KMS-11 (cell line): ENCODE measurements at regions not wholly inside any gene's neighbourhood (a gene's known extent, or its start where the extent isn't known, plus 50 kb on each side); places are given as distances from the start of the nearest gene placed in this dataset.

Source experiments
- H2AFZ ChIP-seq: fragments of 200-600 bp; sonication (generic); 2 replicates; pipeline ENCODE4 v1.6.1; 2016; ENCODE audit warnings: antibody characterized with exemption, mixed run types, low read depth
- H3K27ac ChIP-seq: fragments of 200-600 bp; sonication (generic); 2 replicates; pipeline ENCODE4 v1.6.1; 2016; ENCODE audit warnings: mild to moderate bottlenecking, mixed run types
- H3K27me3 ChIP-seq: fragments of 200-600 bp; sonication (generic); 2 replicates; pipeline ENCODE4 v1.6.1; 2017; ENCODE audit warnings: mild to moderate bottlenecking, low read depth, mixed run types, moderate library complexity; ENCODE audit not compliant: insufficient read depth
- H3K36me3 ChIP-seq: fragments of 200-600 bp; sonication (generic); 2 replicates; pipeline ENCODE4 v1.6.1; 2017; ENCODE audit warnings: mild to moderate bottlenecking, mixed run types; ENCODE audit not compliant: insufficient read depth
- H3K4me1 ChIP-seq: fragments of 200-600 bp; sonication (generic); 2 replicates; pipeline ENCODE4 v1.6.1; 2016; ENCODE audit warnings: mild to moderate bottlenecking, low read depth, mixed run types; ENCODE audit not compliant: poor library complexity, severe bottlenecking
- H3K4me2 ChIP-seq: fragments of 200-600 bp; sonication (generic); 2 replicates; pipeline ENCODE4 v1.7.0; 2016; ENCODE audit warnings: mild to moderate bottlenecking, mixed run types
- H3K4me3 ChIP-seq: fragments of 200-600 bp; sonication (generic); IDR thresholded peaks from 2 replicates; pipeline ENCODE4 v1.6.1; 2017; ENCODE audit warnings: low read depth, low read length, mixed read lengths; ENCODE audit not compliant: insufficient read depth
- H3K79me2 ChIP-seq: fragments of 200-600 bp; sonication (generic); 2 replicates; pipeline ENCODE4 v1.6.1; 2016; ENCODE audit warnings: low read depth, mixed run types; ENCODE audit not compliant: insufficient read depth
- H3K9ac ChIP-seq: fragments of 200-600 bp; sonication (generic); 2 replicates; pipeline ENCODE4 v1.6.1; 2016; ENCODE audit warnings: mild to moderate bottlenecking, mixed run types
- H4K20me1 ChIP-seq: fragments of 200-600 bp; sonication (generic); 2 replicates; pipeline ENCODE4 v1.6.1; 2016; ENCODE audit warnings: mild to moderate bottlenecking, mixed run types; ENCODE audit not compliant: insufficient read depth
- TF ChIP-seq, protein P1 (sequence below): fragments of 200-600 bp; sonication (generic); conservative IDR thresholded peaks from 2 replicates; pipeline ENCODE4 v1.6.1; 2017; ENCODE audit warnings: low read depth, mild to moderate bottlenecking, antibody characterized with exemption, low read length, moderate library complexity, mixed read lengths

DNA sequence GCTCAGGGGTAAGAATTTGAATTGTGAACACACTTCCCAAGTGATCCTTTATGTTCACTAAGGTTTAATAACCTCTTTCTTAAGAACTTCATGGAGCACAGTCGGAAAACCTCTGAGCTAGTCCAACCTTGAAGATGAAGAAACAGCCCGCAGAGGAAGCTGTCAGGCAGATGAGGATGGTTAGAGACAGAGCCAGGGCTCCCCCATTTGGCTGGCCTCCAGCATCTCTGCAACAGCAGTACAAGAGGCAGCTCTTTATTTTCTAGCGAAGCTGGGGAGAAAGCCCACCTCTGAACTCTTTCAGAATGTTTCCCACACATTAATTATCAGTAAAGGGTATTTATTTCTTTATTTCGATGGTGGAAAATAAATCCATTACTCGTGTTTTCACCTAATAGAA, 350.8 kb downstream of the DMRT2 start:
- Histone ChIP-seq H2AFZ (no peak overlapping the region), H3K4me3 (no peak overlapping the region), H3K27me3 (no peaks in the 10 kb centered on the region)

DNA sequence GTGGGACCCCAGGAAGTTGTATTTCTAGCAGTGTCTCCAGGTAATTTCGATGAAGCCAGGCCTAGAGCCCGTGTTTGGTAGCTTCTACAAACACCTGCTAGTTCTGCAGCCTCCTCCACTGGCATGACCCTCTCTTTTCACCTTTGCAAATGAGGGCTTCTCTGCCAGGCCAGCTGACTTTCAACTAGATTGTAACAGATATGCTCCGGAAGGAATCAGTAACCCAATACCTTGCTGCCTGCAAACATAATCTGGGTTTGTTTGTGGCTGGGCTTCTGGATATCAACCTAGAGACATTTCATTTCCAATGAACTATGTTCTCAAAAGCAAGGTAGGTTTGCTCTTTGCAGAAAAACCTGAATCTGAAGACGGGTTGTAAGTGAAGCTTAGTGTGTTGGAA, 354.8 kb downstream of the DMRT2 start:
- H3K27ac ChIP-seq: no peak overlapping the region
- H3K9ac ChIP-seq: no peak overlapping the region
- H3K27me3 ChIP-seq: no peaks in the 10 kb centered on the region
- no peaks in the 10 kb centered on the region for H3K79me2 ChIP-seq
- no peaks in the 10 kb centered on the region for H3K4me1 ChIP-seq
- H3K36me3 ChIP-seq: no peaks in the 10 kb centered on the region
- H2AFZ ChIP-seq: no peak overlapping the region
- H3K4me2 ChIP-seq: no peak overlapping the region
- TF ChIP-seq, protein P1, sequence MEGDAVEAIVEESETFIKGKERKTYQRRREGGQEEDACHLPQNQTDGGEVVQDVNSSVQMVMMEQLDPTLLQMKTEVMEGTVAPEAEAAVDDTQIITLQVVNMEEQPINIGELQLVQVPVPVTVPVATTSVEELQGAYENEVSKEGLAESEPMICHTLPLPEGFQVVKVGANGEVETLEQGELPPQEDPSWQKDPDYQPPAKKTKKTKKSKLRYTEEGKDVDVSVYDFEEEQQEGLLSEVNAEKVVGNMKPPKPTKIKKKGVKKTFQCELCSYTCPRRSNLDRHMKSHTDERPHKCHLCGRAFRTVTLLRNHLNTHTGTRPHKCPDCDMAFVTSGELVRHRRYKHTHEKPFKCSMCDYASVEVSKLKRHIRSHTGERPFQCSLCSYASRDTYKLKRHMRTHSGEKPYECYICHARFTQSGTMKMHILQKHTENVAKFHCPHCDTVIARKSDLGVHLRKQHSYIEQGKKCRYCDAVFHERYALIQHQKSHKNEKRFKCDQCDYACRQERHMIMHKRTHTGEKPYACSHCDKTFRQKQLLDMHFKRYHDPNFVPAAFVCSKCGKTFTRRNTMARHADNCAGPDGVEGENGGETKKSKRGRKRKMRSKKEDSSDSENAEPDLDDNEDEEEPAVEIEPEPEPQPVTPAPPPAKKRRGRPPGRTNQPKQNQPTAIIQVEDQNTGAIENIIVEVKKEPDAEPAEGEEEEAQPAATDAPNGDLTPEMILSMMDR: no peak
- H3K4me3 ChIP-seq: no peak overlapping the region
- H4K20me1 ChIP-seq: no peaks in the 10 kb centered on the region

More for the DNA sequence above, 350.8 kb downstream of the DMRT2 start:
- no peaks in the 10 kb centered on the region for H4K20me1 ChIP-seq
- TF ChIP-seq, protein P1: no peak
- H3K4me2 ChIP-seq: no peak overlapping the region
- no peaks in the 10 kb centered on the region for H3K79me2 ChIP-seq
- no peaks in the 10 kb centered on the region for H3K36me3 ChIP-seq
- H3K4me1 ChIP-seq: no peaks in the 10 kb centered on the region
- H3K27ac ChIP-seq: no peak overlapping the region
- H3K9ac ChIP-seq: no peak overlapping the region

DNA sequence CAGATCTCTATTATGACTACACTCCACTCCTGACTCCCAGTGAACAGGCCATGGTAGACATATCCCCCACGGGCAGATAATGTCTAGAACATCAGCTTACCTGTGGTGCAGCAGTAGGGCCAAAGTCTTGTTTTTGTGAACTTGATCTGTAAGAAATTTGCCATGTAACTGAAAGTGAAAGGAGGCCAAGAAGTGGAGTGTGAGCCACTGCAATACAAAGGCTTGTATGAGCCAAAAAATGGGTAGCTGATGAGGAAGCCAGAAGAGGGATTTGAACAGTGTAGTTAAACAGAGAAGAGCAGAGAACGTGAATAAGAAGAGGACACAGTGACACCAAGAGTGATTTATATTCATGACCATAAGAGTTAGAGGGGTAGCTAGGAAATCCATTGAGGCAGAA, 361.7 kb downstream of the DMRT2 start:
- H3K4me3 ChIP-seq: no peak overlapping the region
- H3K9ac ChIP-seq: no peak overlapping the region
- TF ChIP-seq, protein P1: no peak
- no peak overlapping the region for H3K27ac ChIP-seq
- H3K79me2 ChIP-seq: no peaks in the 10 kb centered on the region
- no peaks in the 10 kb centered on the region for H4K20me1 ChIP-seq
- H3K4me1 ChIP-seq: no peaks in the 10 kb centered on the region
- no peak overlapping the region for H3K4me2 ChIP-seq
- no peak overlapping the region for H2AFZ ChIP-seq
- H3K27me3 ChIP-seq: no peaks in the 10 kb centered on the region
- no peaks in the 10 kb centered on the region for H3K36me3 ChIP-seq

DNA sequence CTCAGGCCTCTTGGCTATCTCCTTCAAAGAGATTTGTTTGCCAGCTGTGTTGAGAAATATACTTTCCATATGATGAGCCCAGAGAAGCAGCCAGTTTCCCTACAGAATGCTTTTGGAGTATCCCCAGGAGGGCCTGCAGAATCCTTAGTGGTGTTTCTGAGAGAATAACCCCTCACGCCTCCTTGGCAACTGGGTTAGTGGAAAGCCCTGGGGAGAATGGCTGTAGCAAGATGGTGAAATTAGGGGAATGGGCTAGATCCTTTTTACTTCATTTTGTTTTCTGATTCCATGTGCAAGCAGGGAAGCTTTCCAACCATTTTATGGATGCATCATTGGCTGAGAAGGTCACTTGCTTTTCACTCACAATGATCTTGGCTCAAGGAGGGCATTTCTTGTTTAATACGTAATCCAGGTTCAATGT, 364.6 kb downstream of the DMRT2 start:
- Histone ChIP-seq H3K27ac (no peak overlapping the region), H3K36me3 (no peaks in the 10 kb centered on the region), H3K4me3 (no peak overlapping the region), H3K9ac (no peak overlapping the region), H3K27me3 (no peaks in the 10 kb centered on the region), H3K79me2 (no peaks in the 10 kb centered on the region), H2AFZ (no peak overlapping the region), H3K4me1 (no peaks in the 10 kb centered on the region), H3K4me2 (no peak overlapping the region), H4K20me1 (no peaks in the 10 kb centered on the region)
- TF ChIP-seq, protein P1: no peak
